Neural progenitor cell (in vitro differentiated cells): ENCODE measurements at regions not wholly inside any gene's neighbourhood (a gene's known extent, or its start where the extent isn't known, plus 50 kb on each side); places are given as distances from the start of the nearest gene placed in this dataset.

Experiments
- CTCF ChIP-seq: fragments of 200-600 bp; sonication (generic); IDR thresholded peaks from 2 replicates; pipeline ENCODE4 v1.5.1; 2017; ENCODE audit warnings: antibody characterized with exemption, mild to moderate bottlenecking
- EZH2 ChIP-seq: fragments of 200-600 bp; sonication (generic); IDR thresholded peaks from 2 replicates; pipeline ENCODE4 v1.6.1; 2017; ENCODE audit warnings: antibody characterized with exemption, mild to moderate bottlenecking, moderate library complexity

- TF ChIP-seq CTCF (no peak), EZH2 (no peak)
Measured at GRCh38 chr7:17244786-17245185, 53.7 kb upstream of the AHR start.
